HG03103 (cell line): ENCODE measurements at regions not wholly inside any gene's neighbourhood (a gene's known extent, or its start where the extent isn't known, plus 50 kb on each side); places are given as distances from the start of the nearest gene placed in this dataset.

Experiments used
- ATAC-seq: cut with Tn5 transposase; IDR thresholded peaks from one replicate; pipeline ENCODE4 v1.9.1; 2021; ENCODE audit warnings: low read depth; ENCODE audit not compliant: unreplicated experiment

DNA sequence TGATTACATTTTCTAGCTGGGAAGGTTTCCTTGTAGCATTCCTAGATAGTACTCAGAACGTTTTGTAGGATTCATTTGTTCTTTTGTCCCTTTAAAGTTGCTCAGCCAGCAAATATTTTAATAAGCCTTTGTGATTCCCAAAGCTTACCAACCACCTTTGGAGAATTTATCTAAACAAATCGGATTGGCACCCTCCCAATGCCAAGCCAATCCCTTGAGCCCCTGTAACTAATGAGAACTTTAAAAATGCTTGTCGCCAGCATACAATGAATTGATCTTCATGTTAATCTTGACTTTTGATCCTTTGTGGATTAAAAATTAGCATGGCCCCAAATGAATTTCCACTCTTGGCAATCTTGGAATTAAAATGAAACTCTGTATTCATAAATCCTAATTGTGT, 559.5 kb downstream of the UTRN start:
- no peak for ATAC-seq

DNA sequence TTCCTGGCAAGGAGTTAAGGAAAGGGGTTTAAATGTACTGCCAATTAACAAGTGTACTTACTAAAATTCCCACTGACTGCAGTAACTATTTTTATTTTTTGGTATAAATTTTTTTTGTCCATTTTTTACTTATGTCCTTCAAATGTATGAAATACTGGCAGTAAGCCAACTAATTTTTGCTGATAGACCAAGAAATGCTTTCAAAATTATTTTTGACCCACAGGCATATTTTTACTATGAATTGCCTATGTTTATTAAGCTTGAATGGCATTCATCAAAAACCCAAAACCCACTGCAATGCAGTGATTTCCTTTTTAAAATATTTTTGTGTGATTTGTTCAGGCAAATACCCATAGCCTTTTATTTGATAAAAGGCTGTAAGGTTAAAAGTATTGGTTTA, 560.1 kb downstream of the UTRN start:
- no peak for ATAC-seq

DNA sequence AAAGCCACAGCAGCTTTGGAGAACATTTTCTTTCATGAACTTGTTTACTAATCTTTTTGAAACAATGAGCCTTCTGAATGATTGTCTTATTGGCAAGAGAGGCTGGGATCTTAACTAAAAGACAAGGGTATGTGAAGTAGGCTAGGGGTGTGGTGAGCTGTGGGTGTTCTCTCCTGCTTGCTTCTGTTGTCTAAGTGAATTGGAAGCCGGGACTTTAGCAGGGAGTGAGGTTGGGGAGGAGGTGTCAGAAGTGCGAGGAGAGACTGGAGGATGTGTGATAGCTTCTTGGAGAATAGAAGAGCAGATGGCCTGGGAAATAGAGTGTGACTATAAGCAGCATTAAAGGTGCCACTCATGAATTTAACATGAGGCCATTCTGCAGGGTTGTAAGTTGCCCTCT, 562.8 kb downstream of the UTRN start:
- ATAC-seq = no peak

DNA sequence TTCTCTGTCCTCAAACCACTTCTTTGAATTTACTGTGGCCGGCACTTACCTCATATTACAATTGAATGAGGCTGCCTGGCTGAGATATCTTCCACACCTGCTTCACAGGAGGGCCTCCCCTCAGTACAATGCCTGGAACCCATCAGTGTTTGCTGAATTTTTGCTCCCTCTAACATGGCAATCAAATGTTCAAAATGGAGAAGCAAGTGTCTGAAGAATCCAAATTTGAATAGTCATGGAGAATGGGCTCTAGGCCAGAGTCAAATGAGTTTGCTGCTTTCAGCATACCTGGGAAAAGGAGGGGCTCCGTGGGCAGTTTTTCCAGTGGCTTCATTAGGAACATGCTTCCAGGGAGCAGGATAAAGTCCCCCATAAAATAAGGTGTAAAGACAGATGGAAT, 564.8 kb downstream of the UTRN start:
- no peak for ATAC-seq

DNA sequence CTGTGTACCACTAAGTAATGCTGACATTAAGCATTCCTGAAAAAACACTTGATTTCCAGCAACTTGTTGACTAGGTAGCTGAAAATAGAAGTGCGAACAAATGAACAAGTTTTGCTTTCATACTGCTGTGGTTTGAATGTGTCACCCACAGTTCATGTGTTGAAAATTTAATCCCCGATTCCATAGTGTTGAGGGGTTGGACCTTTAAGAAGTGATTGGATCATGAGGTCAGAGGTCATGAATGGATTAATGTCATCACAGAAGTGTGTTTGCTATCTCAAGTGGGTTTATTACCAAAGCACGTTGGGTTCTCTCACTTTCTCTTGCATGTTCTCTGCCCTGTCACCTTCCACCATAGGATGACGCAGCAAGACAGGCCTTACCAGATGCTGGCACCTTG, 568.5 kb downstream of the UTRN start:
- ATAC-seq = no peak

DNA sequence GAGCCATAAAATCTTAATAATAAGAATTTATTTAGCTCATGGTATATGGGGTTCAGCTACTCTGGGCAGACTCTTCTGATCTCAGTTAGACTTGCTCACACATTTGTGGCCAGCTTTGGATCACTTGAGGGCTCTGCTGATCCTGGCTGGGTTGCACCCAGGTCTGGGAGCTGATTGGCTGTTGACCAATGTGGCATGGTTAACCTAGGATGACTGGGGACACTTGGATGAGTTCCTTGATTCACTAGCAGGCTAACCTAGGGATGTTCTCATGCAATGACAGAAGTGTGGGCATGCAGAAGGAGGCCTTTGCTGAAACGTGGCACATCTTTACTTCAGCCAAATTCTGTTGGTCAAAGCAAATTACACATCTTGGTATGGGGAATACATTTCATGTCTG, 569.5 kb downstream of the UTRN start:
- ATAC-seq = no peak

DNA sequence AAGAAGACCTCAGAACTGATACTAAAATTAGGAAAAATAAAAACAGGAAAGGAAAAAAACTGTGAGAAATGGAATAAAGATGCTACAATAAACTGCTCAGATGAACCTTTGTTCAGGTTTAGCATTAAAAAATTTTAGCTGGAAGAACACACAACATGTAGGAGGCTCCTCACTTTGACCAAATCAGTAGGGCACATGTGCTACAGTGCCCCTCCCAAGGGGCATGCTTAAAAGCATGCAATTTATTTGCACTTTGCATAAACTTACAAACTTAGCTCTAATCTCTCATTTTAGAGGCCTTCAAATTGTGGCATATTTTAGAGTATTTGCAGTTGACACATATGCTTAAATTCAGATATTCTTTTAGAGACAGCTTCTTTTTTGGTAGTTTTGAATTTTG, 570.2 kb downstream of the UTRN start:
- ATAC-seq = no peak

DNA sequence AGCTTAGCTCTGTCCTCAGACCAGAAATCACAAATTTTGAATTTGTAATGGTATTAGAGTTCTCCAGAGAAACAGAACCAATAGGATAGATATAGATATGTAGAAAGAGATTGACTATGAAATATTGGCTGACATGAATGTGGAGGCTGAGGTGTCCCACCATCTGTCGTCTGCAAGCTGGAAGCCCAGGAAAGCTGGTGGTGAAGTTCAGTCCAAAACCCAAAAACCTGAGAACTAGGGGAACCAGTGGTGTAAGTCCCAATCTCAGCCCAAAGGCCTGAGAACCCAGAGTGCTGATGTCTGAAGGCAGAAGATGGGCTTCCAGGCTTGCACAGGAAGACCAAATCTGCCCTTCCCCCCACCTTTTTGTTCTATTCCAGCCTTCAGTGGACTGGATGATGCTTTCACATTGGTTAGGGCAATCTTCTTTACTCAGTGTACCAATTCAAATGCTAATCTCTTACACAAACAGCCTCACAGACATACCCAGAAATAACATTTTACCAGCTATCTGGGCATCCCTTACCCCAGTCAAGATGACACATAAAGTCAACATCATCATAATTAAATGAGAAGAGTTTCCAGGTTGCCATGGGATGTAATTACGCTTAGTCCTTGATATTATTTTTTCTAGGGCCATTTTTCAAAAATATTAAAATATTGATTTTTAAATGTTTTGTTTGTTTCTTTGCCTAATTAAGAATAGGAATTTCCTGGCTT, 570.8 kb downstream of the UTRN start:
- no peak for ATAC-seq

DNA sequence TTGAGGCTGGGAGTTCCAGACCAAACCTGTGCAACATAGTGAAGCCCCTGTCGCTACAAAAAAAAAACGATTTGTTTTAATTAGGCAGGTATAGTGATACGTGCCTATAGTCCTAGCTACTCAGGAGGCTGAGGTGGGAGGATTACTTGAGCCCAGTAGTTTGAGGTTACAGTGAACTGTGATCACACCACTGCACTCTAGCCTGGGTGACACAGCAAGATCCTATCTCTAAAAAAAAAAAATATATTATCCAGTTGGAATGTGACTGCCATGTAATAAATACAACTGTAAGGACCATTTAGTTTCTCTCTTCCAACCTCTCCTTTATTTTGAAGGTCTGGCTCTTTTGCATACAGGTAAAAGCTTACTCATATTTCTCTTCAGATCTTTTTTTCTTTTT, 571.5 kb downstream of the UTRN start:
- ATAC-seq = no peak

DNA sequence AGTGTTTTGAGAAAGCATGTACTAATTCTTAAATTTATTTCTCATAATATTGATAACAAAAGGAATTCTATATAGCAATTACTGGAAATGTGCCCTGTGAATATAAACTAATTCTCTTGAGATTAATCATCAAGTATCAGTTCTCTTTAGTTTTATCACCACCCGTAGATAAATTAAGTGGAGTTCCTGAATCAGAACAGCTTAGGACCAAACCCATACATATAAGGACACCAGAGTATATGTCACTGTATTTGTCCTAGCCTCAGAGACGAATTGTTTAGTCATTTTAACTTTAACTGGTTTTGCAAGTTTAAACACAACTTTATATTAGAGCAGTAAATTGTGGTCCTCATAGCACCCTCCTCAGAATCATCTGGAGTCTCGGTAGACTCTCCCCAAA, 572.0 kb downstream of the UTRN start:
- ATAC-seq = no peak

DNA sequence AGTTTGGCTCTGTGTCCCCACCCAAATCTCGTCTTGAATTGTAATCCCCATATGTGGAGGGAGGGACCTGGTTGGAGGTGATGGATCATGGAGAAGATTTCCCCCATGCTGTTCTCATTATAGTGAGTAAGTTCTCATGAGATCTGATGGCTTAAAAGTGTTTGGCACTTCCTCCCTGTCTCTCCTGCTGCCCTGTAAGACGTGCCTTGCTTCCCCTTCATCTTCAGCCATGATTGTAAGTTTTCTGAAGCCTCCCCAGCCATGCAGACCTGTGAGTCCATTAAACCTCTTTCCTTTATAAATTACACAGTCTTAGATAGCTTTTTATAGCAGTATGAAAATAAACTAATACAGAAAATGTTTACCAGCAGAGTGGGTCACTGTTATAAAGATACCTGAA, 577.6 kb downstream of the UTRN start:
- no peak for ATAC-seq

DNA sequence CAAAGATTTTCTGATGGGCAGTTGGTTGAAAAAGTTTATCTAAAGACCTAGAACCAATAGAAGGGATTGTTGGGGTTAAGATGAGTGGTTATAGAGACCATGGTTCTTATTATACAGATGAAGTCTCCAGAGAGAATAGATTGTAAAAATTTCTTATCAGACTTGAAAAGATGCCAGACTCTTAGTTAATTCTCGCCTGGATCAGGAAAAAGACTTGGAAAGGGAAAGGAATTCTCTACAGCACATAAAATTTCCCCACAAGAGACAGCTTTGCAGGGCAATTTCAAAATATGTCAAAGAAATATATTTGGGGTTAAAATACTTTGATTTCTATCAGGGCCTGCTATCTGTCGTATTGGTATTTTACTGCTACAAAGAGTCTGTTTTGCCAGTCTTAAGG, 582.6 kb downstream of the UTRN start:
- no peak for ATAC-seq

DNA sequence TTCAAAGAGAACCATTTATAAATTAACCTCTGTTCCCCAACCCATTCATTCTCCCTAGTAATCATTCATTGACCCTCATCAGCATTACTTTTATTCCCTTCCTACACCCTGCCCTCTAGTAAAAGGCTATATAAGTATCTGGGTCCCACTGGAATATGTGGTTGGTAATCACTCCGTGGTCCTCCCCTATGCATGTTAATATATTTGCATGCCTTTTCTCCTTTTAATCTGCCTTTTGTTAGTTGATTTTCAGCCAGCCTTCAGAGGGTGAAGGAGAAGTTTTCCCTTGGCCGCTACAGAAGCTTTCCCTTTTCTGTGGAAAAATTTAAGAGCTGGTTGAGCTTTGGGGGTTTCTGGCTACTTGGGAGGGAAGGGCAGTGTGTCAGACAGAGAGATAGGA, 585.6 kb downstream of the UTRN start:
- ATAC-seq = no peak

DNA sequence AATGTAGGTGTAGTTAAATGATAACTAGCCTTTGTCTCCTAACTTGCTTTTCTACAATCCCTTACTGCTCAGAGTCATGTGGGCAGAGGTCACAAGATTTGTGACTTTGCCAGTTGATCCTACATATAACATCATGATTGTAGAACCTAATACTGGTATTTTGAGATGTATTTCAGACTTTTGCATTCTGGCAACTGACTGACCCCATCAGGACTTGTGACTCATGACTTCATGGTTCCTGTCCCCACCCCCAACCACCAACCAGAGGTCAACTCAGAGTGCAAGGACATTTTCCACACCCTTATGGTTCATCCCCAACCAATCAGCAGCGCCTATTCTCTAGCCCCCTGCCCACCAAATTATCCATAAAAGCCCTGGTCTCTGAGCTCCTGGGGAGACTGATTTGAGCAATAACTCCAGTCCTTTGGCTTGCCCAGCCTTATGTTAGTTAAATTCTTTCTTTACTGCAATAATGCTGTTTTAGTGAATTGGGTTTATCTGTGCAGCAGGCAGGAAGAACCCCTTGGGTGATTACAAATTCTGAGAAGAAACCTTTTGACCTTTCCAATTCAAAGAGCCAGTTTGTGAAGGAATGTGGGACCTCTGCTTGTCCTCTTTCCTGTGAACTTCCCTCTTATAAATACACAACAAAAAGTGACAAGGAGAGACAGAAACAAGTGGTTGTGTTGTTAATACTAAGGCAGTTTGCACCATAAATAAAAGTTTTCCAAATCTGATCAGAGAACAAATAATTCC, 588.7 kb downstream of the UTRN start:
- no peak for ATAC-seq

DNA sequence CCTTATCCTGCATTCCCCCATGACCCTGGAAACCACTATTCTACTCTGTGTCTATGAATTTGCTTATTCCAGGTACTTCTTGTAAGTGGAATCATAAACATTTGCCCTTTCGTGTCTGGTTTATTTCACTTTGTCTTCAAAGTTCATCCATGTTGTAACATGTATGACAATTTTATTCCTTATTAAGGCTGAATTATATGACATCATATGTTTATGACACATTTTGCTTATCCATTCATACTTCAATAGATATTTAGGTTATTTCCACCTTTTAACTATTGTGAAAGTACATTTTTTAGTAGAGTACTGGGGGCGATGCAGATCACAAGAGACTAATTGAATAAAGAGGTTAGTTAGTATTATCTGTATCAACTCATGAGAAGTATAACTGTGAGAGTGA, 591.6 kb downstream of the UTRN start:
- no peak for ATAC-seq

DNA sequence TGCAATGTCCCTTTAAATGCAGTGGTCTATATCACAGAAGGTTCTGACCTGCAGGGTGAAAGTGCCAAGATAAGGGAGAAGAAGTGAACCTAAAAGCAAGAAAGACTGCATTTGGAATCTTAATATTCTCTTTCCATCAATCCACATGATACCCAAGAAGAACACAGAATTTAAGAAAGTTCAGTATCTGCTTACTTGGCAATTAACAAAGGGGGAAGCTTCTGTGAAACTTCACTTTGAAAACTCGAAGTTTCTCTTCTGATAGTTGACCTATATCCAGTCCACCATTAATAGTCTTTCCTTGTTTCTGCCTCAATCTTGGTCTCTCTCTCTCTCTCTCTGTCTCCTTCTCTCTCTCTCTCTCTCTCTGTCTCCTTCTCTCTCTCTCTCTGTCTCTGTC, 592.0 kb downstream of the UTRN start:
- ATAC-seq = no peak

DNA sequence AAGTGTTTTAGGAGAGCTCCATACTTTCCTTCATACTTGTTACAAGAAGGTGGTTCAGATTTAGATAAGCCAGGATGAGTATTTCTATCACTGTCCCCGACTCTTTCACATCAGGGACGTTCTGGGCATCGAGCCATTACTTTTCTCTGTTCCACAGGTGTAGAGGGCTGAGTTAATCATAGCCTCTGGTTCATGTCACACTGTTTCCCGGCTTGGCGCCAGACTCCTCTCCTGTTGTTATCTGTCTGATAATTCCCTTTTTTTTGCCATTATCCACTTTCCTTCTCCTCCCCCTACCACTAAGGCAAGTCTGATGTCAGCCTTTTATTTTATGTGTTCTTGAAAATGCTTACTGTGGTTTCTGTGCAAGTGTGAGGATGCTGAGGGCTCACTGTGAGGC, 593.4 kb downstream of the UTRN start:
- ATAC-seq = no peak

DNA sequence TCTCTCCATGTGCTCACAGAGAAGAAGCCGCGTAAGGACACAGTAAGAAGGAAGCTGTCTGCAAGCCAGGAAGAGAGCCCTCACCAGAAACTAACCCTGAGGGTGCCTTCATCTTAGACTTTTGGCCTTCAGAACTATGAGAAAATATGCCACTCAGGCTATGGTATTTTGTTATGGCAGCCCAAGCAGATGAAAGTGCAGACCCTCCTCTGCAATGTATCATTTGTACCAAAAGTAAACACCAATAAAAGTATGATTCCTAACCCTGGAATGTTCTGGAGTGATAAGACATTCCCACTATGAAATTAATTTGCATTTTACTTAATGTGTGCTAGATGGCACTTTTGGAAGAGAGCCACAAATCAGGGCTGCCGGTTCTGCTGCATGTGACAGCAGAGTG, 594.3 kb downstream of the UTRN start:
- ATAC-seq = no peak

DNA sequence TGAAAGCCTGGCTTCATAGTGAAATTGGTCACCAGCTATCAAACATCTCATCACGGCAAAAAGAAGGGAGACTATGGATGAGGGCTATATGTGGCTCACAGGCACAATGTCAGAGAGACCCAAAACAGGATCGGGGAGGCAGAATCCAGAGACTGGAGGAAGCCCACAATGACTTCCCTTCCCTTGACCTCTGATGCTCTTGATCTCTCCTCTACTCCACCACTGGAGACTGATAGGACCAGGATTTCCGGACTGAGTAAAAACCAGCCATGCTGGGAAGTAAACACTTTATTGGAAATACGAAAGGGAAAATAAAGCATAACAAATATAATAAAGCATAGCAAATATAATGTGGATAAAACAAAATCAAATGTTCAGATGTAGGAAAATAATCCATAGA, 597.3 kb downstream of the UTRN start:
- ATAC-seq = no peak

DNA sequence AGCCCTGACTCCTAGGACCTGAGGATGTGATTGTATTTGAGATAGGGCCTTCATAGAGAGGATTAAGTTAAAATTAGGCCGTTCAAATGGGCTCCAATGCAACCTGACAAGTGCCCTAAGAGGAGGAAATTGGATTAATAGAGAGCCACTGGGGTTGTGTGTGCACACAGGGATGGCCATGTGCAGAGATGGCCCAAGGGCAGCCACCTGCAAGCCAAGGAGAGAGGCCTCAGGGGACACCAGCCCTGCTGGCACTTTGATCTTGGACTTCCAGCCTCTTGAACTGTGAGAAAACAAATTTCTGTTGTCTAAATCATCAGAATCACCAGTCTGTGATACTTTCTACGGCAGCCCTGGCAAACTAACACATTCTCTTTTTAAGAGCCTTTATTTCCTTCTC, 598.8 kb downstream of the UTRN start:
- no peak for ATAC-seq

DNA sequence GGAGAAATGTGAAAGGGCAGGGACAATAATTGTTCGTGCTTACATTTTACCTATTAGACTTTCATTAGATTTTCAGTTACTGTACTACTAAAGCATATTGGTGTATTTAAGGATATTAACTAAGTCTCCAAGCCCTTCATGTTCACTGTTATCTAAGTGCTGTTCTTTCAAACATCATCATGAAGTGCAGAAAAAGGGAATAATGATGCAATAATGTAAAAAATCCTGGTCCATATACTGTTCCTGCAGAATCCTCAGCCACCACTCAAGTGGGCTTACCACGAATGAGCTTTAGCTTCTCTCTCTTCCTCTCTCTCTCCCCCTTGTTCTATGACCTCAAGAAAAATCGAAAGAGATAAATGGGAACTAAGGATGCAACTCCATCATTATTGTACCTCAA, 600.7 kb downstream of the UTRN start:
- no peak for ATAC-seq

DNA sequence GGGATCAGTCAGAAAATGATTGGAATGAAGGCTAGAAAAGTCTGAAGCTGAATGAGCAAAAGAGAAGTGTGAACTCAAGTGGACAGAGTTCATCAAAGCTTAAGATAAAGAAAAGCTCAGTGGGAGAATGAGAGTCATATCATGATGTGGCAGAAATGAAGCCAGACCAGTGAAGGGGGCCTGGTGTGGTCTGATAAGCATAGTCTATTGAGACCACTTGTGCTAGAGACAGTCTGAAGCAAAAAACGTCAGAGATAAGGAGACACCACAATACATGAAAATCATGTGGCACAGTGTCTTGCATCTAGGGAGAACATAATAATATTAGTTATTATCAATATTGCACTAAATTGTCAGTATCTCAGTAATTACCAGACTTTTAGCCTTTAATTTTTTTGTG, 601.5 kb downstream of the UTRN start:
- ATAC-seq = no peak
